NCI-H446 (cell line): ENCODE measurements at regions not wholly inside any gene's neighbourhood (a gene's known extent, or its start where the extent isn't known, plus 50 kb on each side); places are given as distances from the start of the nearest gene placed in this dataset.

Experiments used
- DNase-seq, 2 experiments: peaks; one replicate each; lab custom pipeline; 2025; lab: John Stamatoyannopoulos, UW

DNA sequence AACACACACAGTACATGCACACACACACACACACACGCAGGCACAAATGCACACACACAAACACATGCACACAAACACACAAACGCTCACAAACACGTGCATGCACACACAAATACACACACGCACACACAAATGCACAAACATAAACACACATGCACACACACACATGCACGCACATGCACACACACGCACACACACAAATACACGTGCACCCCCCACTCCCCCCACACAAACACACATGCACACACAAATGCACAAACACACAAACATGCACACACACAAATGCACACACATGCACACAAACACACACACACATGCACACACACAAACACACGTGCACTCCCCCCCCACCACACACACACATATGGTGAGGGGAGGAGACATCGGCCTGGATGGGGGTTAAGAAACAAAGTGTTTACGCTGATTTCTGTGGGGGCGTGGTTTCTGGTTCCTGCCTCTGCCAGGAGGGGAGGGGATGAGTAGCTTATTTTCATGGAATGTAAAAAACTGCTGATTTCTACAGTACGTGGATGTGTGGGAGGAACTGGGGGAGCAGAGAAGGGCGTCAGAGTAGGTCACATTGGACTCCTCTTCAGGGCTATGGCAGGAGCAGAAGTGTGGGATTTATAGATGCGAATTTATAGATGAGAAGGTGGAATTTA lies 607.2 kb downstream of the QKI start:
- DNase-seq, result no peak

DNA sequence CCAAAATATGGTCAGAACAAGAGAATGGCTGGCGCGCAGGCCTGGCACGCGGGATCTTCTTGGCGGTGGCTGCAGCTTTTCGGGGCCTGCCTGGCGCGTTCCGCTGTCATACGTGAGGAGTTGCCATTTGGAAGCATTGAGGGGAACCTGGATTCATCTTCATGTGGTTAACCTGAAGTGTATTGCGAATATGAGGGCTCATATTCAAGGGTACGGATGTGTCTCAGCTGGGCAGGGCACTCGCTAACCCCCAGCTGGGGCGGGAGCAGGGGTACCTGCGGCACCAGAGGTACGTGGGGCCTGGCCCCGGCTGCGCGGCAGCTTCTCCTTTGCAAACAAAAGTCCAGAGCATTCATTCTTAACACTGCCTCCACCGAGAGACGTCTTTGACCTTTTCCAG lies 605.6 kb downstream of the QKI start:
- no peak for DNase-seq

DNA sequence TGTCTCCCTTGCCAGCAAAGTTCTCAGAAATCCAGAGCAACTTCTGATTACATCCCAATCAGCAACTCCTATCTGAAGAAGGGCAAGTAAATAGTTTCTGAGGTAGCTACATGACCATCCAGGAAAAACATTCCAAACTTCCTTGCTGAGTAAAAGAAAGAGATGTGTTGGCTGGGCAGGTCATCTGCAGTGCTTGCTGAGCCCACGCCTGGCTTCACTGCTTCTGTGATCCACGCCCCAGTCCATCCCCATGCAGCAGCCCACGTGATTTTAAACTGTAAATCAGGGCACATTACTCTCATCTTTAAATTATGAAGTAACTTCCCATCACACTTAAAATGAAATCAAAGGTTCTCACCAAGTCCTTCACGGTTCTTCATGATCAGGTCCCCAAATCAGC lies 603.6 kb downstream of the QKI start:
- DNase-seq, result no peak

GRCh38 chr6:164016056-164016455 lies 601.5 kb downstream of the QKI start:
- no peak for DNase-seq

DNA sequence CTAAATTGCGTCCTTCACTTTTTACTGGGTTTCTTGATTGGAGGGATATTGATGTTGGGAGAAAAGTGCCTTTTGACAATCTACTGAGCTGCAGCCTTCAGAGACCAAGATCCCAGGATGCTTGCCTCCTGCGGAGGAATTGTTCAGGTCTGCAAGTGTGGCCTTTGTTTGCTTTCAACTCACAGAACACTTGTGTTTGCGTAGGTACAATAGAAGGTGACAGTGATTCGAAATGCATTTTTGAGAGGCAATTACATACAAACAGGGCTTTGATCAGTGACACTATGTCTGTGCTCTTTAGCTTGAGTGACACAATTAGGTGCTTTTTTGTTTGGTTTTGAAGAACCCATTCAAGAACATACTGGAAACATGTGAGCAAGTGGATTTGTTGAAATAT lies 600.6 kb downstream of the QKI start:
- DNase-seq, result no peak

GRCh38 chr6:164014346-164015087 lies 600.0 kb downstream of the QKI start:
- no peak for DNase-seq

DNA sequence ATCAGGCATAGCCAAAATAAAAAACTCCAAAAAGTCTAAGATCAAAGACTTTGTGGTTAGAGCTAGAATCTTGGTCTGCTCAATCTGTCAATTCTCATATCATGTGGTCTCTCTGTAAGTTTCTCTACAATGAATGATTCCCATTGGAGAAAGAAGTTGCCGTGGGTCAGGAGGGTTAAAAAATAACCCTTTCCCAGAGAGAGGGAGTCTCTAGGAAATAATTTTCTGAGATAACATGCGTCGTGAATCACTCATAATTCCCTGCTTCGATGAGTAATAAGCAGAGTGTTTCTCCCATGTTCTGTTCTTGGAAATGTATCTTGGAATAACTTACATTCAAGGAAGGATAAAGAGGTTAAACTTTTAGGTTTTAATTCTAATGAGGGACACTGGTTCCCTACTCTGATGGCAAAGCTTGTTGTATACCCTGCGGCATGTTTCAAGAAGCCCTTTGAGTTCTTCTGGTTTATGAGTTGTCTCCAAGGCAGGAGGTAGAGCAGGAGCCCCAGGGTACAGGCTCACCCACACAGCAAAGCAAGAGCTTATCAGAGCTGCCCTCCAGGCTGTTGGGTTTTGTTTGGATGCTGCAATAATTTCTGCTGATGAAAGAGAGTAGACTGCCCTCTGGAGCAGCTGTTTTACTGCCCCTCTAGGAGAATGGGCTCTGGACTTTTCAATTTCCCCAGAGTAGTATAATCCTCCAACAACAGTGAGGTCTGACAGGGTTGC lies 599.1 kb downstream of the QKI start:
- DNase-seq, result no peak

DNA sequence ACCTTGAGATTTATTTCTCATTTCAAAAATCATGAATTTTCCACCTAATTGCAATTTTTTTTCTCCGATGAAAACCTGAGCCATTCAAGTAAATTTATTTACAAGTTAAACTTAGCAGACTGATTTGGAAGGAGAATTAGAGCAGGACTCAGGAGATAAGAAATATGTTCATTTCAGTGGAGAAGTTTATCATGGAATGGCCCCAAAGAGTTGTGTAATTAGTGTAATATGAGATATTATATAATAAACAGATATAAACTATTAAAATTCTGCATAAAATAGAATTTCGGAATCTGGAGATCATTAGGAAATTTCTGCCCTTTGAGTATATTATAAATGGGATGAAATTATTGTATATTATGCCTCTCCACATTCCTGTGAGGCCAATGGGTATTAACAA lies 596.8 kb downstream of the QKI start:
- no peak for DNase-seq

DNA sequence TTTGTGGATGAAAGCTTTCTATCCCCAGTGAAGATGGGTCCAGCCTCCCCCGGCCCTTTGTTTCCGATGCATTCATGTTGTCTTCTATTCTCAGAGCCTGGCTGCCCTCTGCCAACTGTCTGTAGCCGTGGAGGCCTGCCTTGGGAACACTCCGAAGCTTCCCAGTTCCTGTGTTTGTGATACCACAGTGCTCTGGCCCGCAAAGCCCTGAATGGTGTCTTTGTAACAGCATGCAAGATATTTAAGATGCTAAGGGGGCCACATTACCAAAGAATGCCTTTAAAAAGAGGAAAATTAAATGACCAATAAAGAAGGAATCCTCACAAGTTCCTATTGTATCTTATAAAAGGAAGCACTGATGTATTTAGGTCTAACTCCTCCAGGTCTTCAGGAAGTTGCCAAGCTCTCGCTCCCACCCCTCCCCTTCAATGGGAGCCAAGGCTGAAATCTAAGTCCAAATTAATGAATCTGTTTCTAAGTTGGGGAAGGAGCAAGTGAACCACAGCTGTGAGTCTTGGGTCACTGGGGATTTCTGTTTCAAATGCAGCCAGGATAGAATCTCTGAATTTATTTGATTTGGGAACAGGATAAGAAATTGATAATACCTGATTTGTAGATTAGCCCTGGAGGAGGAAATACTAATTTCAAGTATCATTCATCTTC lies 596.1 kb downstream of the QKI start:
- DNase-seq, result no peak

- DNase-seq, result no peak
These were observed 594.4 kb downstream of the QKI start for GRCh38 chr6:164008902-164009301.

GRCh38 chr6:164007881-164008280 lies 593.4 kb downstream of the QKI start:
- no peak for DNase-seq

DNA sequence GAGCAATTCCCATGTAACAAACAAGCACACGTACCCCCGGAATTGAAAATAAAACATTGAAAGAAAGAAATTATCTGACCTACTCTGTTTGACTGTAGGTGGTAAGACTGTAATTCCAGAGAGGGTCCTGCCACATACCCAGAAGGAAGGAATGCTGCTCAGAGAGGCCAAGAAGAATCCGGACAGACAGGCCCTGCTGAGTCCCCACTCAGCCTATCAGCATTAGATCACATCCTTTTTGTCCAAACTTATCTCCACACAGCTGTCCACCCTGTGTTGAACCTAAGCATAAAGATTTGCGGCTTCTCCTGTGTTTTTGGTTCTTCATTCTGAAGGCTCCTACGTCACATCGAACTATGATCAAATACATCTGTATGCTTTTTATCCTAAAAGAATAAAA lies 591.9 kb downstream of the QKI start:
- no peak for DNase-seq

GRCh38 chr6:164005004-164005711 lies 590.6 kb downstream of the QKI start:
- no peak for DNase-seq

DNA sequence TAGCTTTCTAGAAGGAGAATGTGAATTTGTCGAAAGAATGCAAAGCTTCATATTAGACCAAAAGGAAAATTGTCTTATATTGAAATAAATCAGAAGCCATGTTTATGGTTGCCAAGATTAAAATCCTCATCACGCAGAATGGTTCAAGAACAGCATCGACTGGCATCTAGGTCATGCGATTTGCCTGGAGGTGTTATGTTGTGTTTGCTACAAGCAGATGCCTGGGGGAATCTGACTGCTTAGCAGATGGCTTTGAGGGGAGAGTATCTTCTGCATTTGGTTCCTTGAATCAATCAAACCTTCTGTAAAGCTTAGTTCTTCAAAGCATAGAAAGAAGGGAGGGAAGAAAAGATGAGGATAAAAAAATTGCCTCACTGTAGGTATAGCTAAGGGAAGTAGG lies 585.8 kb downstream of the QKI start:
- no peak for DNase-seq

GRCh38 chr6:163999475-164000125 lies 585.1 kb downstream of the QKI start:
- DNase-seq, result no peak

GRCh38 chr6:163998496-163998895 lies 584.0 kb downstream of the QKI start:
- no peak for DNase-seq

GRCh38 chr6:163996491-163996890 lies 582.0 kb downstream of the QKI start:
- DNase-seq, result no peak

- DNase-seq, result no peak
These were observed 580.0 kb downstream of the QKI start for GRCh38 chr6:163994566-163994965.

DNA sequence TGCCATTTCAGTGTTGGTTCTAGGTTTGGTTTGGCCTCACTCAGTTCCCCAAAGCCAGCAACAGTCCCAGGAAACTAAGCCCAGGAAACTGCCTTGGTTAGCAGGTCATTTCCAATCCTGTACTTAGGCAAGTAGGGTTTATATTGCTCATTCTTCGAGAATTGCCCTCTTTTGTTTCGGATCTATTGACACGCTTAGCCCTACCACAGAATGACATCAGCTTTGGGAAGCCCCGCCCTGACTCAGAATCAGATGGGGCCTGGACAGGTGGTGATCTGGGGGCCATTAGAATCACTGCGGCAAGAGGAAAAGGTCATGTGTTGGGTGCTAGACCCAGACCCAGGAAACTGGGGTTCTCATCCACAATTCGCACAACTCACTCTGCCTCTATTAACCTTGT lies 578.2 kb downstream of the QKI start:
- DNase-seq, result no peak

DNA sequence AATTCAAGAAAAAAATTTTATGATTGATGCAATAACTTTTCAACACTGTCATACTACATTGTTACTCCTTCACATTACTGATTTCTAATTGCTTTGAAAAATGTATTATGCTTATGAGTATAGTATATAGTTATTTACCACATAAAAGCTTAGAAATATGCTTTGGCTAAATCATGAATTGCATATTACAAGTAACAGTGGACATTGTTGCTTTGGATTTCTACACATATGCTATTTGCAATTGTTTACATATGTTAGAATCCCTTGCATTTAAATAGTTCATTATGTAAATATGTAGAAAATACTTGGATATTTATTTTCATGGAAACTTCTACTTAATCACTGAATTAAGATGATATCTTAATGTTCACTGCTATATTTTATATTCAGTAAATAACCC lies 577.5 kb downstream of the QKI start:
- DNase-seq, result no peak

GRCh38 chr6:163991321-163991720 lies 576.8 kb downstream of the QKI start:
- no peak for DNase-seq

DNA sequence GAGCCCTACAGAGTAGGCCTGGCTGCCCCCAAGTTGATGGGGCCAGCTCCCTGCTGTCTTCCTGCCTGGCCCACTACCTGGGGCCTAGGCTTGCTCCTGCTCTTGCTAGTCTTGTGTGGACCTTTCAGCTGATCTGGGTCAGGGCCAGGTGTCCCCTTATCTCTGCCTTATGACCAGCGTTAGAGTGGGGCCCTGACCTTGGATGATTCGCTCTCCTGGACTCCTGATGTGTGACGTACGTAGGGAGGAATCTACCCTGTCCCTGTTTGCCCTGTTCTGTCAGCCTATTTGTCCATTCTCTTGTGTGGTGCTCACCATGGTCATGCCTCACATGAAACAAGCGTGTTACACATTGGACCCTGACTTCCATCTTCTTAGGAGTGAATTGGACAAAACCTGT lies 571.8 kb downstream of the QKI start:
- no peak for DNase-seq
